Dedifferentiated amniotic fluid mesenchymal stem cell (primary cell): ENCODE measurements at regions not wholly inside any gene's neighbourhood (a gene's known extent, or its start where the extent isn't known, plus 50 kb on each side); places are given as distances from the start of the nearest gene placed in this dataset.
"Not testable (repeated sequence)": the region's sequence is repeated elsewhere in the genome, so short reads cannot be mapped to it uniquely, and the experiment has no call there.

ENCODE experiments used
- DNase-seq: peaks from one replicate; pipeline ENCODE4 v3.0.0-alpha.2; 2016; ENCODE audit errors: extremely low spot score

- not testable (repeated sequence) for DNase-seq
Measured at GRCh38 chr1:161454865-161455707, 50.2 kb upstream of the FCGR2A start.

GRCh38 chr1:161453950-161454864 lies 51.0 kb upstream of the FCGR2A start:
- not testable (repeated sequence) for DNase-seq

GRCh38 chr1:161451698-161452348 lies 53.4 kb upstream of the FCGR2A start:
- DNase-seq: not testable (repeated sequence)

- not testable (repeated sequence) for DNase-seq
Measured at GRCh38 chr1:161447760-161448332, 57.4 kb upstream of the FCGR2A start.

- not testable (repeated sequence) for DNase-seq
Measured at GRCh38 chr1:161447040-161447759, 58.1 kb upstream of the FCGR2A start.

GRCh38 chr1:161444725-161445124 lies 60.5 kb upstream of the FCGR2A start:
- not testable (repeated sequence) for DNase-seq

- DNase-seq: not testable (repeated sequence)
Measured at GRCh38 chr1:161444255-161444654, 61.0 kb upstream of the FCGR2A start.

GRCh38 chr1:161440312-161440894 lies 64.9 kb upstream of the FCGR2A start:
- no peak for DNase-seq

- no peak for DNase-seq
Measured at GRCh38 chr1:161439280-161440232, 65.7 kb upstream of the FCGR2A start.

GRCh38 chr1:161433191-161433590 lies 65.5 kb upstream of the CFAP126 start:
- DNase-seq: not testable (repeated sequence)

GRCh38 chr1:161432091-161432490 lies 64.4 kb upstream of the CFAP126 start:
- DNase-seq: no peak

GRCh38 chr1:161427733-161428516 lies 60.2 kb upstream of the CFAP126 start:
- peak; percentile 19 for DNase-seq

- not testable (repeated sequence) for DNase-seq
Measured at GRCh38 chr1:161422914-161423313, 55.2 kb upstream of the CFAP126 start.

- DNase-seq: no peak
Measured at GRCh38 chr1:161421456-161421855, 53.8 kb upstream of the CFAP126 start.

GRCh38 chr1:161420763-161421455 lies 53.2 kb upstream of the CFAP126 start:
- DNase-seq: no peak

GRCh38 chr1:161417536-161417935 lies 49.9 kb upstream of the CFAP126 start:
- not testable (repeated sequence) for DNase-seq
